ENCODE measurements at regions not wholly inside any gene's neighbourhood (a gene's known extent, or its start where the extent isn't known, plus 50 kb on each side); places are given as distances from the start of the nearest gene placed in this dataset.

DNA sequence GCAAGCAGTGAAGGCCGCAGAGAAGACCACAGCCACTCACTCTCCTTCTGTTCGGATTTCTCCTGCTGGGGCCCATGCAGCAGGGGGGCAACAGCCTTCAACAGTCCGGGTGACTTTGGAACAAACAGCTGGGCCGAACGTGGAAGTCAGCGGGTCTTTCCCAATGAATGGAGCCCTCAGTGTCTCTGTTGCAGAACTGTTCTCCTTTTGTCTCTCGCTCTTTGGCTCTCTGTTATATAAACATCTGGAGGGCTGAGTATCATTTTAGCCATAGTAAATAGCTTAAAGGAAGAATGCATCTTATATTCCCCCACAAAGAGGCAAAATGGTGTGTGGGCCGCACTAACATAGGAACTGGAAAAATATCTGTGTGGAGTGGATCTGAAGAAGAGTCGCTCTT, 136.7 kb upstream of the RALGAPA2 start:
- Histone ChIP-seq H3K4me1 (ENCODE audit: insufficient read depth, low read length) (no peaks in the 10 kb centered on the region), H3K27me3 (ENCODE audit: control insufficient read depth in 1 of 2, insufficient read depth in 2 of 2, low read length in 2 of 2) (peaks cover 0 to 5% of the 10 kb centered on the region in 2 donors), H3K27ac (ENCODE audit: low read depth, low read length) (no peak overlapping the region), H3K36me3 (ENCODE audit: insufficient read depth, low read length) (no peaks in the 10 kb centered on the region), H3K4me3 (ENCODE audit: low read depth in 1 of 2, low read length in 2 of 2) (no peak overlapping the region), H3K9ac (ENCODE audit: low read length) (no peak overlapping the region), H3K9me3 (ENCODE audit: low read length) (no peaks in the 10 kb centered on the region)

DNA sequence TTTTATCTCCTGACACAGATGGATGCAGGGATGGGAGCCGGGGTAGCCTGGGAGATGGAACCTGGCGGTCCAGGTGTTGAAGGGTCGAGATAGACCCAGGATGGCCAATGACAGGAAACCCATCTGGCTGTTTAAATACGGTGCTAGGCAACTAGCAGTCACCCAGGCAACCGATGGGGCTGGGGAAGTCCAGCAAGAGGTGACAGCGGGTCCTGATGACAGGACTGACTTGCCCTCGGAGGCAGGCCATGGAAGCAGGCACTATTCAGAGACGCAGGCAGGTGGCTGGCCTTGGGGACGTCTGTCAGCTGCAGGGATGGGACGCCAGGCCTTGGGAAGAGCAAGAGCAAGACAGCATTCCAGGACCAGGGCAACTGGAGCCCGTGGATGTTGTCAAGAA, 135.4 kb upstream of the RALGAPA2 start:
- Histone ChIP-seq H3K9ac (ENCODE audit: low read length) (no peak overlapping the region), H3K4me3 (ENCODE audit: low read depth in 1 of 2, low read length in 2 of 2) (no peak overlapping the region), H3K27ac (ENCODE audit: low read depth, low read length) (no peak overlapping the region), H3K36me3 (ENCODE audit: insufficient read depth, low read length) (no peaks in the 10 kb centered on the region), H3K27me3 (ENCODE audit: control insufficient read depth in 1 of 2, insufficient read depth in 2 of 2, low read length in 2 of 2) (peaks cover 0 to 5% of the 10 kb centered on the region in 2 donors), H3K4me1 (ENCODE audit: insufficient read depth, low read length) (no peaks in the 10 kb centered on the region), H3K9me3 (ENCODE audit: low read length) (no peaks in the 10 kb centered on the region)

DNA sequence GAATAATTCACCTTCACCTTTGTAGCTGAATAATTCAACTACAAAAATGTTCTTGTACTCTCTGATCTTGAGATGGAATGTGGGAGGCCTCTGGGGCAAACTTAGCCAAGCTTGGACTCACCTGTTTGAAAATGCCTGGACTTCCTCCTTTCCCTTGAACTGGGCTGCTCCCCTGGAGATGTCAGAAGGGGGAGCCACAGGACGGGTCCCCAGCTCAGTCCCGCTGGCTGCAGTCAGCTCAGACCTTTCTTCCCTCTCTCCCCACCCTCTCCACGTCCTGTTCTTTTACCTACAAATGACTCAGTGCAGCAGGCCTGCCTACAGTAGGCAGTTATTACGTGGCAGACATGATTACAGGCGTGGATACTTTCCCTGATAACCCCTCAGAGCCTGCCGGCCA, 131.5 kb upstream of the RALGAPA2 start:
- H3K27ac ChIP-seq (ENCODE audit: low read depth, low read length) = no peak overlapping the region
- no peaks in the 10 kb centered on the region for H3K9me3 ChIP-seq (ENCODE audit: low read length)
- no peak overlapping the region for H3K4me3 ChIP-seq (ENCODE audit: low read depth in 1 of 2, low read length in 2 of 2)
- no peaks in the 10 kb centered on the region for H3K36me3 ChIP-seq (ENCODE audit: insufficient read depth, low read length)
- H3K4me1 ChIP-seq (ENCODE audit: insufficient read depth, low read length) = no peaks in the 10 kb centered on the region
- peaks cover 0 to 5% of the 10 kb centered on the region in 2 donors for H3K27me3 ChIP-seq (ENCODE audit: control insufficient read depth in 1 of 2, insufficient read depth in 2 of 2, low read length in 2 of 2)
- H3K9ac ChIP-seq (ENCODE audit: low read length) = no peak overlapping the region

DNA sequence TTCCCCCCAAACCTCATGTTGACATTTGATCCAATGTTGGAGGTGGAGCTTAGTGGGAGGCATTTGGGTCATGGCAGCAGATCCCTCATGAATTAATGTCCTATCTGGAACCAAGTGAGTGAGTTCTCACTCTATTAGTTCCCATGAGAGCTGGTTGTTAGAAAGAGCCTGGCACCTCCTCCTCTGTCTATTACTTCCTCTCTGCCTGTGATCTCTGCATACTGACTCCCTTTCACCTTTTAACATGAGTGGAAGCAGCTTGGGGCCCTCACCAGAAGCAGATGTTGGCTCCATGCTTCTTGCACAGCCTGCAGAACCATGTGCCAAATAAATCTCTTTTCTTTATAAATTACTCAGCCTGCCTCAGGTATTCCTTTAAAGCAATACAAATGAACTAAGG, 127.3 kb upstream of the RALGAPA2 start:
- Histone ChIP-seq H3K27ac (ENCODE audit: low read depth, low read length) (no peak overlapping the region), H3K4me3 (ENCODE audit: low read depth in 1 of 2, low read length in 2 of 2) (no peak overlapping the region), H3K4me1 (ENCODE audit: insufficient read depth, low read length) (no peaks in the 10 kb centered on the region), H3K9ac (ENCODE audit: low read length) (no peak overlapping the region), H3K27me3 (ENCODE audit: control insufficient read depth in 1 of 2, insufficient read depth in 2 of 2, low read length in 2 of 2) (peaks cover 7 to 13% of the 10 kb centered on the region in 2 donors), H3K36me3 (ENCODE audit: insufficient read depth, low read length) (no peaks in the 10 kb centered on the region), H3K9me3 (ENCODE audit: low read length) (no peaks in the 10 kb centered on the region)

DNA sequence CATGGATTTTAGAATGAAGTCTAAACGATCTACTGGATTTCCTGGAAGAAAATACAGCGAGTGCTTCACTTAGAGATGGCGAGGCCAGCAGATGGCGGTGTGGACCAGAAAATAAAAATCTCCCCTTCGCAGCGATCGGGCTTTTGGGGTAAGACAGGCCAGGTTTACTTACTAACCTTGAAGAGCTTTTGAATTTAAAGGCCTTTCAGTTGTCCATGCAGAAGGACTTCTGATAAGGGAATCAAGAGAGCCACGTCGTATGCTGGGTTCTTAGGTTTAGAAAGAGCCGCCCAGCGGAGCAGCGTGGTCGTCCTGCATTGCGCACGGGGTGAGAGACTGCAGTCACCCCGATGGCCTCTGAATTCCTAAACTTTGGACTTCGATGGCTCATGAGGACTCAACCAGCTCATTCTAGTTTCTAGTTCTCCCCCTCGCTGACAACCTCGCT, 125.2 kb upstream of the RALGAPA2 start:
- Histone ChIP-seq H3K4me3 (ENCODE audit: low read depth in 1 of 2, low read length in 2 of 2) (peak overlapping the region in 1 of 2 donors; percentile 49), H3K27me3 (ENCODE audit: control insufficient read depth in 1 of 2, insufficient read depth in 2 of 2, low read length in 2 of 2) (peaks cover 13 to 15% of the 10 kb centered on the region in 2 donors), H3K9ac (ENCODE audit: low read length) (no peak overlapping the region), H3K36me3 (ENCODE audit: insufficient read depth, low read length) (no peaks in the 10 kb centered on the region), H3K4me1 (ENCODE audit: insufficient read depth, low read length) (no peaks in the 10 kb centered on the region), H3K27ac (ENCODE audit: low read depth, low read length) (no peak overlapping the region), H3K9me3 (ENCODE audit: low read length) (no peaks in the 10 kb centered on the region)

DNA sequence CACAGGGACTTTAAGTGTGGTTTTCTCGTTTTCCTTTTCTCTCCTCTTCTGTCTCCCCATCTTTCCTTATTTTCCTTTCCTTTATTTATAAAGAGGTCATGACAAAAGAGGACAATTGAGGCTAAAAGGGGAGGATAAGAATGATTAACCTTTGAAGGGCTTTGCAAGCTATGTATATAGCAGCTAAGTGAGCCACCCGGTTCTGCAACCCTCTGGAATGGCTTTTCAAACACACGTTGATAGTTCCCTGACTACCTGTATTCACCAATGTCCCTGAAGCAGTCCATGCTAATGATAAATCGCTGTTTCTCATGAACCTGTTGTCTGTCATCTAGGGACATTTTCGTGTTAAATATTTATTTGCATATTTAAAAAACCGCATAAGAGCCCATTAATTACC, 124.4 kb upstream of the RALGAPA2 start:
- no peak overlapping the region for H3K9ac ChIP-seq (ENCODE audit: low read length)
- no peak overlapping the region for H3K27ac ChIP-seq (ENCODE audit: low read depth, low read length)
- H3K36me3 ChIP-seq (ENCODE audit: insufficient read depth, low read length) = no peaks in the 10 kb centered on the region
- H3K4me1 ChIP-seq (ENCODE audit: insufficient read depth, low read length) = no peaks in the 10 kb centered on the region
- H3K9me3 ChIP-seq (ENCODE audit: low read length) = no peaks in the 10 kb centered on the region
- no peak overlapping the region for H3K4me3 ChIP-seq (ENCODE audit: low read depth in 1 of 2, low read length in 2 of 2)
- peaks cover 13 to 15% of the 10 kb centered on the region in 2 donors for H3K27me3 ChIP-seq (ENCODE audit: control insufficient read depth in 1 of 2, insufficient read depth in 2 of 2, low read length in 2 of 2)

DNA sequence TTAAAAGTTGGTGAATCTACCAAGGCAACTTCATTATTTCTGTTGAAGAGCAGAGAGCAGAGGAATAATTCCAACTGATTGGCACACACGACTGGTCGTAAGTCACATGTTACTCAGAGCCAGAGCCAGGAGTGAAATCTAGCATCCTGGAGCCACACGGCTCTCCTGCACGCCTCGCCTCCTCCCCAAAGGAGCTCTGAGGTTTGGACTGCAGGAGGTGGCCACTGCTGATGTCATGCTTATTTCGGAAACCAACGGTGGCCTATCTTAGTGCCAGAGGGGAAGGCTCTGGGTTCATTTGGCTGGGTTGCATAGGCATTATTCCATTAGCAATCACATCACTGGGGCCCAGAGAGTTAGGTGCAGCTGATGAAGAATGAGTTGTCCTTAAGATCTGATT, 123.5 kb upstream of the RALGAPA2 start:
- H3K27me3 ChIP-seq (ENCODE audit: control insufficient read depth in 1 of 2, insufficient read depth in 2 of 2, low read length in 2 of 2) = peaks cover 13 to 15% of the 10 kb centered on the region in 2 donors
- H3K36me3 ChIP-seq (ENCODE audit: insufficient read depth, low read length) = no peaks in the 10 kb centered on the region

DNA sequence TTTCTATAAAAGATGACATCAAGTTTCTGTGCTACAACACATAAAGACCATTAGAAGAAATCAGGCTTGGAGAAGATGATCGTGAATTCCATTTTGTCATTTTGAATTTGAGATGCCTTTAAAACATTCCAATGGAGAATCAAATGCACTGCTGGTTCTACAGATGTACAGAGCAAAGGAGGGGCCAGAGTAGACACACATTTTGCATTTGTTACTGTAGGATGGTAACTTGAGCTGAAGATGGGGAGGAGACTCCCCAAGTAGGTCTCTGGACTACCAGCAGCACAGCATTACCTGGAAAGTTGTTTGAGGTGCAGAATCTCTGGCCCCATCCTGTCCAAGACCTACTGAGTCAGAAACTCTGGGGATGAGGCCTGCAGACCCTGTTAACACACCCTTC, 121.6 kb upstream of the RALGAPA2 start:
- Histone ChIP-seq H3K4me1 (ENCODE audit: insufficient read depth, low read length) (no peaks in the 10 kb centered on the region), H3K27me3 (ENCODE audit: control insufficient read depth in 1 of 2, insufficient read depth in 2 of 2, low read length in 2 of 2) (peaks cover 13 to 15% of the 10 kb centered on the region in 2 donors), H3K4me3 (ENCODE audit: low read depth in 1 of 2, low read length in 2 of 2) (no peak overlapping the region), H3K36me3 (ENCODE audit: insufficient read depth, low read length) (no peaks in the 10 kb centered on the region), H3K27ac (ENCODE audit: low read depth, low read length) (no peak overlapping the region), H3K9me3 (ENCODE audit: low read length) (no peaks in the 10 kb centered on the region), H3K9ac (ENCODE audit: low read length) (no peak overlapping the region)

More for the DNA sequence above, 123.5 kb upstream of the RALGAPA2 start:
- Histone ChIP-seq H3K4me3 (ENCODE audit: low read depth in 1 of 2, low read length in 2 of 2) (no peak overlapping the region), H3K4me1 (ENCODE audit: insufficient read depth, low read length) (no peaks in the 10 kb centered on the region), H3K27ac (ENCODE audit: low read depth, low read length) (no peak overlapping the region), H3K9ac (ENCODE audit: low read length) (no peak overlapping the region), H3K9me3 (ENCODE audit: low read length) (no peaks in the 10 kb centered on the region)

DNA sequence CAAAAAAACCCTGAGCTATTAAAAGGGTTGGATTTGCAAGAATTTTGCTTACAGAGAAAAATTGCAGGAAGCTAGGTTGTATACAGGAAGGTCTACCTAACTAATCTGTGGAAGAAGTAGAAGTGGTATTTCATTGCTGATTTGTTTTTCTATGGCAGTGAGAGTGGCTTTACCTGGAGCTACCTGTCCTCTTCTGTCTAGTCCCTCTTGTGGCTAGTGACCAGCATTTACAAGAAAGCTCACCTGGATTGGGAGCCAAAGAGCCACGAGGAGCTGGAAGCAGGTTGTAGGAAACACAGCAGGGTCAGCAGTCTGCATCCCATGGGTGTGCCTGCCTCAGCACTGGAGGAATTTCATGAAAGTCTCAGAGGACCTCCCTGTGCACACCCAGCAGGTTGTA, 120.3 kb upstream of the RALGAPA2 start:
- Histone ChIP-seq H3K27me3 (ENCODE audit: control insufficient read depth in 1 of 2, insufficient read depth in 2 of 2, low read length in 2 of 2) (peaks cover 8 to 15% of the 10 kb centered on the region in 2 donors), H3K4me3 (ENCODE audit: low read depth in 1 of 2, low read length in 2 of 2) (no peak overlapping the region), H3K27ac (ENCODE audit: low read depth, low read length) (no peak overlapping the region), H3K36me3 (ENCODE audit: insufficient read depth, low read length) (no peaks in the 10 kb centered on the region), H3K4me1 (ENCODE audit: insufficient read depth, low read length) (no peaks in the 10 kb centered on the region), H3K9ac (ENCODE audit: low read length) (no peak overlapping the region), H3K9me3 (ENCODE audit: low read length) (no peaks in the 10 kb centered on the region)

DNA sequence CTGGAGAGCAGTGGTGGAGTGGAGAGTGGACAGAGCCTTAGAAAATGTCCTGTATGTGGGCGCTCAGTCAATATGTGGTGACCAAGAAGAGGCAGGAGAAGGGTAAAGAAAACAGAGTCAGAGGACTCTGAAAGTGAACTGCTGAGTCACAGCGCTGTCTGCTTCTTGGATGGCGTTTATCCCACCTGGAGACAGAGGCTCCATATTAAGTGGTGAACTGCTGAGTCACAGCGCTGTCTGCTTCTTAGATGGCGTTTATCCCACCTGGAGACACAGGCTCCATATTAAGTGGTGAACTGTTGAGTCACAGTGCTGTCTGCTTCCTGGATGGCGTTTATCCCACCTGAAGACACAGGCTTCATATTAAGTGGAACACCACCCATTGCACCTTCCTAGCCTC, 119.3 kb upstream of the RALGAPA2 start:
- H3K9me3 ChIP-seq (ENCODE audit: low read length) = no peaks in the 10 kb centered on the region
- no peak overlapping the region for H3K4me3 ChIP-seq (ENCODE audit: low read depth in 1 of 2, low read length in 2 of 2)
- H3K4me1 ChIP-seq (ENCODE audit: insufficient read depth, low read length) = no peaks in the 10 kb centered on the region
- H3K27me3 ChIP-seq (ENCODE audit: control insufficient read depth in 1 of 2, insufficient read depth in 2 of 2, low read length in 2 of 2) = peaks cover 3 to 9% of the 10 kb centered on the region in 2 donors
- H3K36me3 ChIP-seq (ENCODE audit: insufficient read depth, low read length) = no peaks in the 10 kb centered on the region
- no peak overlapping the region for H3K9ac ChIP-seq (ENCODE audit: low read length)
- H3K27ac ChIP-seq (ENCODE audit: low read depth, low read length) = no peak overlapping the region

DNA sequence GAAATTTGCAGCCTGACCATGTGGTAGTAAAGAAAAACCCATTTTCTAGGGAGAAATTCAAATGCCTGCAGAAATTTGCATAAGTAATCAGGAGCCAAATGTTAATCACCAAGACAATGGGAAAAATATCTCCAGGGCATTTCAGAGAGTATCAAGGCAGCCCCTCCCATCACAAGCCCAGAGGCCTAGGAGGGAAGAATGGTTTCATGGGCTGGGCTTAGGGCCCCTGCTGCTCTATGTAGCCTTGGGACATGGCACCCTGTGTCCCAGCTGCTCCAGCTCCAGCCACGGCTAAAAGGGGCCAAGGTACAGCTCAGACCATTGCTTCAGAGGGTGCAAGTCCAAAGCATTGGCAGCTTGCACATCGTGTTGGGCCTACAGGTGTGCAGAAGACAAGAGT, 117.2 kb upstream of the RALGAPA2 start:
- H3K27me3 ChIP-seq (ENCODE audit: control insufficient read depth in 1 of 2, insufficient read depth in 2 of 2, low read length in 2 of 2) = peaks cover 0 to 8% of the 10 kb centered on the region in 2 donors
- H3K4me1 ChIP-seq (ENCODE audit: insufficient read depth, low read length) = no peaks in the 10 kb centered on the region
- H3K36me3 ChIP-seq (ENCODE audit: insufficient read depth, low read length) = no peaks in the 10 kb centered on the region
- no peak overlapping the region for H3K9ac ChIP-seq (ENCODE audit: low read length)
- H3K9me3 ChIP-seq (ENCODE audit: low read length) = no peaks in the 10 kb centered on the region
- H3K27ac ChIP-seq (ENCODE audit: low read depth, low read length) = no peak overlapping the region
- H3K4me3 ChIP-seq (ENCODE audit: low read depth in 1 of 2, low read length in 2 of 2) = no peak overlapping the region

DNA sequence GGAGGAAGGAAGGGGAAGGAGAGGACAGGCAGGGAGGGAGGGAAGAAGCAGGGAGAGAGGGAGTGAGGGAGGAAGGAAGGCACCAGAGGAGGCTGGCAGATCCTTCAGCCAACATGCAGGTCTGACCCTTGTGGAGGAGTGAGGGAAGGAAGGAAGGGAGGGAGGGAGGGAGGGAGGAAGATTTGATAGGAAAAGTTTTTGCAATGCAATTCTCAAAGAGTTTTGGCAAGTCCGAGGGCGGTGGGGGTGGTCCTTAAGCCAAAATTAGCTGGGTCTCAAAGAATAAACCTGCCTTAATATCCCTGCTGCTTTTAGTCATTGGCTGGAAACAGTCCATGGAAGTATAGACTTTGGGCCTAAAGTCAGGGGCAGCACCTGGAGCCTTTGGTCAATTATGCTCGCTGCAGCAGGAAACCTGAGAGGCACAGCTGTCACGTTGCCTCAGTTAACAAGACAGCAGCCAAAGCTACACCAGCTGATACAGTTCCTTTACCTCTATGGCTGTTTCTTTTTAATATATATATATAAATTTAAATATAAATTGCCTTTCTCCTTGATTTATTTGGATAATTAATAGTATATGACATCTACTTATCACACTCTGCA, 115.7 kb upstream of the RALGAPA2 start:
- Histone ChIP-seq H3K27me3 (ENCODE audit: control insufficient read depth in 1 of 2, insufficient read depth in 2 of 2, low read length in 2 of 2) (peaks cover 0 to under 1% of the 10 kb centered on the region in 2 donors), H3K36me3 (ENCODE audit: insufficient read depth, low read length) (no peaks in the 10 kb centered on the region), H3K27ac (ENCODE audit: low read depth, low read length) (no peak overlapping the region), H3K9ac (ENCODE audit: low read length) (no peak overlapping the region), H3K4me3 (ENCODE audit: low read depth in 1 of 2, low read length in 2 of 2) (no peak overlapping the region), H3K9me3 (ENCODE audit: low read length) (no peaks in the 10 kb centered on the region), H3K4me1 (ENCODE audit: insufficient read depth, low read length) (no peaks in the 10 kb centered on the region)
